Left lobe of liver (tissue), 2 donors: ENCODE measurements at regions not wholly inside any gene's neighbourhood (a gene's known extent, or its start where the extent isn't known, plus 50 kb on each side); places are given as distances from the start of the nearest gene placed in this dataset.
"Not testable (repeated sequence)": the region's sequence is repeated elsewhere in the genome, so short reads cannot be mapped to it uniquely, and the experiment has no call there.

Experiments used
- ATAC-seq: fragments of 200-7000 bp; cut with Tn5 transposase; one replicate; pipeline ENCODE4 v1.9.1; 2020; ENCODE audit warnings: mild to moderate bottlenecking, moderate library complexity
- DNase-seq: peaks from one replicate; pipeline ENCODE4 v3.0.0-alpha.2; 2020; ENCODE audit warnings: low spot score
- donor health status: DM: no; HTN: no; CAD: no; lungs with moderate emphysema.
- donor health status: DM: no; HTN: yes; CAD: no.

- ATAC-seq (no peak), DNase-seq (no peak)
These were observed 603.1 kb downstream of the MCTP2 start for GRCh38 chr15:94834494-94834893.

DNA sequence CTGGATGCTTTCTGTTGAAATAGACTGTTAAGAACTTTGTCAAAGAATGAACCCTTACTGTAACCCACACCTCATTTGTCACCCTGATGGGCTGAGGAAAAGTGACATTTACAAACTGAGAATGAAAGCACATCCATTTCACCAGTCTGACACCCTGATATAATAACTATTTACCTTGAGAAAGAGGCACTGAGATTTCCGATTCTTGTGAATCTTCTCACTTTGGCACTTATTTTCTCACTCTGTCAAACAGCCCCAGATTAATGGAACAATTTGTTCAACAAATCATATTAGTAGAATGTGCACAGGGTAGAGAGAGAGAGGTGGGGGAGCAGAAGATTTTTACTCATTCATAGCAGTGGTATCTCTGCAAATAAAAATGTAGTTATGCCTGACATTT is 606.9 kb downstream of the MCTP2 start:
- ATAC-seq: no peak
- DNase-seq: no peak

GRCh38 chr15:94840794-94841783 is 609.7 kb downstream of the MCTP2 start:
- ATAC-seq (no peak), DNase-seq (no peak)

- ATAC-seq (no peak), DNase-seq (no peak)
These were observed 611.7 kb downstream of the MCTP2 start for GRCh38 chr15:94843060-94843459.

GRCh38 chr15:94844198-94844537 is 612.8 kb downstream of the MCTP2 start:
- DNase-seq: no peak

DNA sequence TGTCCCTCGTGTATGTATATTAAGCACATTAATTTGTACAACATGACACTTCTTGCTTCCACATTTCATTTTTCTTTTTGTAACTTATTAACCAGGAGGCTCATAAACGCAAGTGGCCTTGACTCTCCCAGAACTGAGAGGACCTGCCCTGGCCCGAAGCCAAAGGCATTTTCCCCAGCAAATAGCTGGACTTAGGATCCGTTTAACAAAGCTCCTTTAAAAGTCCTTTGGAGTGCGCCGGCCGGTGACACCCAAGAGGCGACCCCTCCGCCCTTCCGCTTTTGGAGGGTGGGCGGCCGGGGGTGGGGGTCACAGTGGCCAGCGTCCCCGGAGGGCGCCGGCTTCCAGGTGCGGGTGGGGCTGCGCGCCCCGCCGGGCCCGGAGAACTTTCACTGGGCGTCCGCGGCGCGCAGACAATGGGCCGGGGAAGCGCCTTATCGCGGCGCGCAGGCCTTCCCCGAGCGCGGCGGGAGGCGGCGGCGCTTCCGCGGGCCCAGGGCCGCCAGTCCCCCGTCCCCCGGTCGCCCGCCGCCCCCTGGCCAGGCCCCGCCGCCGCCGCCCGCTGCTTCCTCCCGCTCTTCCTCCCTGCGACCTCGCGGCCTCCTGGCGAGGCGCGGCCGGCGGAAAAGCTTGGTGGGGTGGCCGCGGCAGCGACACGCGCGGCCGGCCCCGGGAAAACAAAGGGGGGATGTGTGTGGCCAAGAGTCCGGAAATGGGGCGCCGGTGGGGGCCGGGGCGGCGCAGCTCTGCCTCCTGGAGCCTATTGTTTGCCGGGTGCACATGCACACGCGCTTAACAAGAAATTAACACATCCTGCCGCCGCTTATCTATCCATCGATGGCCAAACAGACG is 613.4 kb downstream of the MCTP2 start:
- ATAC-seq (peak; percentile 80), DNase-seq (peak; percentile 64)

More at GRCh38 chr15:94844198-94844537, 612.8 kb downstream of the MCTP2 start:
- ATAC-seq: no peak

- no peak for DNase-seq
- no peak for ATAC-seq
These were observed 614.0 kb downstream of the MCTP2 start for GRCh38 chr15:94845390-94845716.

DNA sequence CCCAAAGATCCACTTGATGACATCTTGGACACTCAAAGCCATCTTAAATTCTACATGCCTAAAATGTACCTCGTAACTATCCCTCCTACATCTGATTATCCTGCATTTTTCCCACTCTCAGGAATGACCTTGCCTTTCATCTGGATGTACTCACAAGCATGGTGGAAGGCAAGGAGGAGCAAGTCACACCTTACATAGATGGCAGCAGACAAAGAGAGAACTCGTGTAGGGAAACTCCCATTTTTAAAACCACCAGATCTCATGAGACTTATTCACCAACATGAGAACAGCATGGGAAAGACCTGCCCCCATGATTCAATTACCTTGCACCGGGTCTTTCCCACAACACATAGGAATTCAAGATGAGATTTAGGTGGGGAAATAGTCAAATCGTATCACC is 616.0 kb downstream of the MCTP2 start:
- DNase-seq: no peak
- ATAC-seq: no peak

GRCh38 chr15:94848054-94848453 is 616.7 kb downstream of the MCTP2 start:
- ATAC-seq (no peak), DNase-seq (no peak)

- no peak for ATAC-seq
- DNase-seq: no peak
These were observed 623.7 kb downstream of the MCTP2 start for GRCh38 chr15:94855018-94855408.

GRCh38 chr15:94855409-94856266 is 624.3 kb downstream of the MCTP2 start:
- no peak for DNase-seq

DNA sequence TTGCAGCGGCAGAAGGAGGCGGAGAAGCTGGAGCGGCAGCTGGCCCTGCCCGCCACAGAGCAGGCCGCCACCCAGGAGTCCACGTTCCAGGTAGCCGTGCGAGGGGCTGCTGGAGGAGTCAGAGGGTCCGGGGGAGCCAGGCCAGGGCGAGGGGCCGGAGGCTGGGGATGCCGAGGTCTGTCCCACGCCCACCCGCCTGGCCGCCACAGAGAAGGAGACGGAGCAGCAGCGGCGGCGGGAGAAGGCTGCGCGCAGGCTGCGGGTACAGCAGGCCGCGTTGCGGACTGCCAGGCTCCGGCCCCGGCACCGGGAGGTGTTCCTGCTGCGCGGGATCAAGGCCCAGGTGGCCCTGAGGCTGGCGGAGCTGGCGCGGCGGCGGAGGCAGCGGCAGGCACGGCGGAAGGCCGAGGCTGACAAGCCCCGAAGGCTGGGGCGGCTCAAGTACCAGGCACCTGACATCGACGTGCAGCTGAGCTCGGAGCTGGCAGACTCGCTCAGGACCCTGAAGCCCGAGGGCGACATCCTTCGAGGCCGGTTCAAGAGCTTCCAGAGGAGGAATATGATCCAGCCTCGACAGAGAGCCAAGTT is 625.0 kb downstream of the MCTP2 start:
- DNase-seq: no peak

More at GRCh38 chr15:94855409-94856266, 624.3 kb downstream of the MCTP2 start:
- no peak for ATAC-seq

DNA sequence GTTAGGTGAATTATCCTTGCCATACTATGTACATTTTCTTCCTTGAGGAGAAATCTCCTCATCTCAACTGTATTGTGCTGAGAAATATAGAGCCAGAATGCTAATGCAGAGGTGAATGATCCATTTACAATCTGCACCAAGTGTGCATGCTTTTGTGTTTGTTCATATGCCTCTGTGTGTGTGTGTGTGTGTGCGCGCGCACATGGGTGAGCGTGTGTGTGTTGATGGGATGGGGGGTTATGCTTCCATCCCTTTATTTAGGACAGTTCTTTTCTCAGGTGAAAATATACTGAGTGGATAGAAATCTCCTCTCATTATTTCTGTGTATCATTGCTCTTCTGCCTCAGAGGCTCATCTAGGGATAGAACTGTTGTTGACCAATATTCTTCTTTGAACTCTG is 626.1 kb downstream of the MCTP2 start:
- DNase-seq (no peak), ATAC-seq (no peak)

More for the DNA sequence above, 625.0 kb downstream of the MCTP2 start:
- no peak for ATAC-seq

DNA sequence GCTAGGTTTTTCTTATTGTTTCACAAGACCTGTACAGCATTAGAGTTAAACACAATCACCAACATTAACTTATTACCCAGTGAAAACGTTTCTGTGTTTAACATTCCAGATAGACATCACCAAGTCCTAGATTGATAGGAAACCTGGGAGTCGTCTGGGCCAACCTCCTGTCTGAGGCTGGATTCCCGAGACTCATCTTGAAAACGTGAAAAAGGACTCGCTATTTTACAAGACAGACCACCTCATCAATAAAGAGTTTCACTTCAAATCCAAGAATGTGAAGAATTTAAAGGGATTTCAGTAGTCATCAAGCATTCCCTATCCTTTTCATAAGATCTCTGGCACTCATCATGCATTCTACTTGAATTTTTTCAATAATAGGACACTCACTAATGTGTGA is 626.6 kb downstream of the MCTP2 start:
- no peak for ATAC-seq

DNA sequence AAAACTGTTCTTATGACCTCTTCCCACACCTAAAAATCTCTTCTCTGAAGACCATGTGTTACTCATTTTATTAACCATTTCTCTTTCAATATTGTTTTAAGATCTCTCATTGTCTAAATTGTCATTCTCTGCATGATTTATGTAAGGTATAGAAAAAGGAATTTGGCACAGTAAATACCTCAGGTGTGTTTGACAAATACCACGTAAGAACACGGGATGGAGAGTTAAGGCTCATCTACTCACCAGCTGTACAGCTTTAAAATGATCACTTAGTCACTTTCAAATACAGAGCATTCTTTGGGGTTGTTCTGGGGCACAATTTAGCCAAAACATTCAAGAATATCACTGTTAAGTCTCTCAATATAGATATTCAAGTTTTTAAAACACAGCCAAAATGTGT is 627.1 kb downstream of the MCTP2 start:
- no peak for ATAC-seq
- DNase-seq: no peak

More for the DNA sequence above, 626.6 kb downstream of the MCTP2 start:
- DNase-seq: no peak

DNA sequence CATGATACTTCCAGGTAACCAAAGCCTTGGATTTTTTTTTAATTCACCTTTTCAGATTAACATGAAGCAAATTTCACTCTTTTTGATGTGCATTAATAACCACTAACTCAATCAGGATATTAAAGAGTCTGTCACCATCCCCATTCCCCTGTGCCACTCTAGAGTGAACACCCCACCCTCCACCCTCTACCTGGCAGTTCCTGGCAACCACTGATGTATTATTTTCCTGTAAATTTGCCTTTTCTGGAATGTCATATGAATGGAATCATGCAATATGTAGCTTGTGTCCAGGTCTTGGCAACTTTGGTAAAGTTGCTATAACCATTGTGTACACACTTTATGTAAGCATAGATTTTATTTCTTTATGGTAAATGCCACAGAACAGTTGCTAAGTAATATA is 627.6 kb downstream of the MCTP2 start:
- ATAC-seq (no peak), DNase-seq (no peak)

DNA sequence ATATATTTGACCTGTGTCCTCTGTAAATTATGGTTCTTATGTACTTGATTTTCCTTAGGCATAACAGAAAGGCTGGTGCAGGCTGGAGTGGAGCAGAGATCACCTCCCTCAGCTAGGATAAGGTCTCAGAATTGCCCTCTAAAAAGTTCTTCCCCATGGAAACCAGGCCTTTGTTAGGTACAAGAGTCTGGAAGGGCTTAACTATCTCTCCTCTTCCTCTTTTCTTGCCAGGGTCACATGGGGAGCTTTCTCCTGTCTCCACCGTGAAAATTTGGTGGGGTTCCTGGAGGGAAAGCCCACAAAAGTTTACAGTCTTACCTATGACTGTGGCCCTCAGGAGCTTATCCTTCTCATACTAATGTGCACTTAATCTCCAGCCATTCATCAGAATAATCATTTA is 633.2 kb downstream of the MCTP2 start:
- ATAC-seq: no peak
- DNase-seq: no peak

- not testable (repeated sequence) for DNase-seq, ATAC-seq
These were observed 636.9 kb downstream of the MCTP2 start for GRCh38 chr15:94868265-94868664.

DNA sequence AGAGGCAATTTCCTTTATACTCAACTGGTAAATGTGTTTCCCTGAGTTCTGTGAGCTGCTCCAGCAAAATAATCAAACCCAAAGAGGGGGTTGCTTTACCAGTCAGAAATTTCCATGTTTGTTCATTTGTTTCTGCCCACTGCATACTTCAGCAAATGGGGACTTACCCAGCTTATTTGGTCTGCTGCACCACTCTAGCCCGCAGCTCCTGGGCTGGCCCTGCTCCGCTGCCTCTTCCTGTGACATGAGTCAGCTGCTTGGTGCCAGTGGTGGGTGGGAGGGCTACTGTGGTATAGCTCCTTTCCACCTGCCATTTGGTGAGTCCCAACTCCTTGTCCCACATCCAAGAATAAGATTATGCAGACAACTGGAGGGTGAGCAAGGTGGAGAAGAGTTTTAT is 644.2 kb downstream of the MCTP2 start:
- no peak for ATAC-seq

GRCh38 chr15:94877833-94878232 is 646.5 kb downstream of the MCTP2 start:
- DNase-seq (no peak), ATAC-seq (no peak)

More for the DNA sequence above, 644.2 kb downstream of the MCTP2 start:
- DNase-seq: no peak
